ENCODE measurements at regions not wholly inside any gene's neighbourhood (a gene's known extent, or its start where the extent isn't known, plus 50 kb on each side); places are given as distances from the start of the nearest gene placed in this dataset.

DNA sequence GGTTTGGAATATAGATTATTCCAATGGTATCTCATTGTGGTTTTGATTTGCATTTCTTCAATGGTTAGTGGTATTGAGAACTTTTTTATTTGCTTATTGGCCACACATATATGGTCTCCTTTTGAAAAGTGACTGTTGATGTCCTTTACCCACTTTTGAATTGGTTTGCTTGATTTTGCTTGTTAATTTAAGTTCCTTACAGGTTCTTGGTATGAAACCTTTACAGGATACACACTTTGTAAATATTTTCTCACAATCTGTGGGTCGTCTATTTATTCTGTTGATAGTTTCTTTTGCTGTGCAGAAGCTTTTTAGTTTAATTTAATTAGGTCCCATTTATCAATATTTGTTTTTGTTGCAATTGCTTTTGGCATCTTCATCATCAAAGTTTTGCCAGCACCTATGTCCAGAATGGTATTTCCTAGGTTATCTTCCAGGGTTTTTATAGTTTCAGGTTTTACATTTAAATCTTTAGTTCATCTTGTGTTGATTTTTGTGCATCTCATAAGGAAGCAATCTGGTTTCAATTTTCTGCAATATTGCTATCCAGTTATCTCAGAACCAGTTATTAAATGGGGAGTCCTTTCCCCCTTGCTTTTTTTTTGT lies 475.7 kb upstream of the PABPC4L start:
- no peak overlapping the region for H3K4me3 ChIP-seq (ENCODE audit: low read depth, low read length)
- TF ChIP-seq, protein P1, sequence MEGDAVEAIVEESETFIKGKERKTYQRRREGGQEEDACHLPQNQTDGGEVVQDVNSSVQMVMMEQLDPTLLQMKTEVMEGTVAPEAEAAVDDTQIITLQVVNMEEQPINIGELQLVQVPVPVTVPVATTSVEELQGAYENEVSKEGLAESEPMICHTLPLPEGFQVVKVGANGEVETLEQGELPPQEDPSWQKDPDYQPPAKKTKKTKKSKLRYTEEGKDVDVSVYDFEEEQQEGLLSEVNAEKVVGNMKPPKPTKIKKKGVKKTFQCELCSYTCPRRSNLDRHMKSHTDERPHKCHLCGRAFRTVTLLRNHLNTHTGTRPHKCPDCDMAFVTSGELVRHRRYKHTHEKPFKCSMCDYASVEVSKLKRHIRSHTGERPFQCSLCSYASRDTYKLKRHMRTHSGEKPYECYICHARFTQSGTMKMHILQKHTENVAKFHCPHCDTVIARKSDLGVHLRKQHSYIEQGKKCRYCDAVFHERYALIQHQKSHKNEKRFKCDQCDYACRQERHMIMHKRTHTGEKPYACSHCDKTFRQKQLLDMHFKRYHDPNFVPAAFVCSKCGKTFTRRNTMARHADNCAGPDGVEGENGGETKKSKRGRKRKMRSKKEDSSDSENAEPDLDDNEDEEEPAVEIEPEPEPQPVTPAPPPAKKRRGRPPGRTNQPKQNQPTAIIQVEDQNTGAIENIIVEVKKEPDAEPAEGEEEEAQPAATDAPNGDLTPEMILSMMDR (conservative IDR thresholded peaks at IDR 0.05; ENCODE audit: low read depth, low read length), result no peak
- no peak for DNase-seq (ENCODE audit: low read depth)

DNA sequence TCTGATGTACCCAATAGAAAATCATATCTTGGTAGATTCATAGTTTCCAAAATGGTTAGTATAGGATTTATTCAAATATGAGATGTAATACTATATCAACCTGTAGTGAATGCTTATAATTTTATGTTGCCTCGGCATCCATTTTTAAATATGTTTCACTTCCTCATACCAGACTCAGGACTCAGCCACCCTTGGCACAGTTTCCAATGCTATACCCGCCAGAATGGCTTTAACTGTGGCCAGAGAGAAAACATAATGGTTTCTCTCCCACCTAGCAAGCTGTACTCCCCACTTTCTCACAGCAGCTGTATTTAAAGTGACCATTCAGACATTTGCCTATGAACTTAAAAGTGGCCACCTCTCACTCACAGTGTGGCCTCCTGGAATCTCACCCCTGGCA lies 466.6 kb upstream of the PABPC4L start:
- no peak overlapping the region for H3K4me3 ChIP-seq (ENCODE audit: low read depth, low read length)
- no peak for DNase-seq (ENCODE audit: low read depth)
- TF ChIP-seq, protein P1 (conservative IDR thresholded peaks at IDR 0.05; ENCODE audit: low read depth, low read length), result no peak

DNA sequence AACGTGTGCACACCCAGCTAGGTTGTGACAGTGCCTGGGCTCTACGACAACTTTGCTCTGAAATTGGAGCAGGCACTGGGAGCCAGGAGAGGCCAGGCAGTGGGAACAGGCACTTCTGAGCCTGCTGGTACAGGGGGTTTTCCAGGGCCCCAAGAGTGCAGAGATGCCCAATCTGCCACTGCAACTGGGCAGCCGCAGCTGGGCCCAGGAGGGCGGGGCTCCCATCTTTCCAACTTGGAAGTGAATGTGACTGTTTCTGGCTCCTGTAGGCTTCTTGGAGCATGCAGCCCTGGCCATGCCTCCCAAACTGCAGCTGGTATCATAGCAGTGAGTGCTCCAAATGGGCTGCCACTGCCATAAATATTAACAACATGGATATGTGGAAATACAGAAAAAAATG lies 465.1 kb upstream of the PABPC4L start:
- H3K4me3 ChIP-seq (ENCODE audit: low read depth, low read length), result no peak overlapping the region
- DNase-seq (ENCODE audit: low read depth), result no peak
- TF ChIP-seq, protein P1 (conservative IDR thresholded peaks at IDR 0.05; ENCODE audit: low read depth, low read length), result no peak

DNA sequence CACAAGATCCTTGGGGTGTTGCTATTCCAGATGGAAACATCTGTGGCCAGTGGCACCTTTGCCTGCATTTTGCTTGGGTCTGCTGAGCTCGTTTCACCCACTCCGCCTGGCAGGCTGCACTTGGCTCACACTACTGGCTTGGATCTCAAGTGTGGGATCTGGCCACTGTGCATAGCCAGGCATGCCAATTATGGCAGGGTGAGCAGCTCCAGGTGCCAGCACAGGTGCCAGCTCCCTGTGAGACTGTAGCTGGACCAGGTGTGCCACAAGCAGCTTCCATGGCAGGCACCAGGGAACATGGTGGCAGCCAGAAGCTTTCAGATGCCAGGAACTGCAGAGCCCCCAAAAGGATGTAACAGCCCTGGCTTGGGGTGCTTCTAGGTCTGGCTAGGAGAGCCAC lies 463.8 kb upstream of the PABPC4L start:
- no peak for DNase-seq (ENCODE audit: low read depth)
- no peak overlapping the region for H3K4me3 ChIP-seq (ENCODE audit: low read depth, low read length)
- TF ChIP-seq, protein P1 (conservative IDR thresholded peaks at IDR 0.05; ENCODE audit: low read depth, low read length), result no peak

DNA sequence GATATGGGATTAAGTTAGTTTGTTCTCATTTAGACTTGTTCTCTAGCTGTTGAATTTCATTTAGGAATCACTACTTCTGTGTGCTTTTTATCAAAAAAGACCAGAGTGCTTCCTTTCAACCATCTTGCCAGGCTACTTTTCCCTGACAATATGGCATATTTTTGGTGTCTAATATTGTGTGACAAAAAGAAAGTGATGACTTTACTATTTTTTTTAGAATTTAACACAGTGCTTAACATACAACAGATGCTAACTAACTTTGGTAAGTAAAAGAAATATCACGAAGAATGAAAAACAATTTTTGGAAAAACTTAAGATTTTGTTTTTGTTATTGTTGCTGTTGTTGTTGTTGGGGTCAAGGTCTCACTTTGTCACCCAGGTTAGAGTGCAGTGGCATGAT lies 462.2 kb upstream of the PABPC4L start:
- no peak overlapping the region for H3K4me3 ChIP-seq (ENCODE audit: low read depth, low read length)
- TF ChIP-seq, protein P1 (conservative IDR thresholded peaks at IDR 0.05; ENCODE audit: low read depth, low read length), result no peak
- DNase-seq (ENCODE audit: low read depth), result no peak

DNA sequence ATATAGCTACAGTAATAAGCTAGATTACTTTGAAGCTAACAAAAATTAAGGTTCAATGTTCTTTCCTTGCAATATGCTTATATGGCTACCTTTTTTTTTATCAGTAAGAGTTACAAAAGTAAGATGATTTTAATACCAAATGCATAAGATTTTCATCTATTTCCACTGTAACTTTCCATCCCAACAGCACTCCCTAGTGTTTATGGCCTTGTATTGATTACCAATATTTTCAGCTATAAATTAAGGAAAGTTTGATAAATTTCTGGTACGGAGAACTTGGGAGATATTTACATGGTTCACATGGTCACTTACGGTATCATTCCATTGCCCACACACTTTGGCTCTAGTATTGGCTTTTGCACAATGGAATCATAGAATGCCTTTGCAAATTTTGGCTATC lies 448.9 kb upstream of the PABPC4L start:
- no peak for DNase-seq (ENCODE audit: low read depth)
- H3K4me3 ChIP-seq (ENCODE audit: low read depth, low read length), result no peak overlapping the region
- TF ChIP-seq, protein P1 (conservative IDR thresholded peaks at IDR 0.05; ENCODE audit: low read depth, low read length), result no peak

DNA sequence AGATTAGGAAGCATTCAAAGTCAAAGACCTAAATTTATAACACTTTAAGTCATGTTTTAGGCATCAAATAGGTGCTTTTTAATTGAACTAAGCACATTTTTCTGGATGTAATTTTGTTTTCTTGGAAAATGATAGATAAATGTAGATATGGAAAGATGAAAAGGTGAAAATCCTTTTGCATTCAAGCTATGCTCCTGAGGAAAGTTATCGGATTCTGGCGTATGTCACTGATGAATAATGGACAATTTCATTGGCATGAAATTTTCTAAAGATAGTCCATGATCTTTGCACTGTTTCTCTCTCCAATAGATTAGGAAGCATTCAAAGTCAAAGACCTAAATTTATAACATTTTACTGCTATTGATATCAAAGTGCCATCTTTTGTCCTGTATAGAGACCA lies 444.2 kb upstream of the PABPC4L start:
- no peak overlapping the region for H3K4me3 ChIP-seq (ENCODE audit: low read depth, low read length)
- TF ChIP-seq, protein P1 (conservative IDR thresholded peaks at IDR 0.05; ENCODE audit: low read depth, low read length), result no peak
- DNase-seq (ENCODE audit: low read depth), result no peak

Measured in choroid plexus epithelial cell (primary cell).